GM06990 (cell line): ENCODE measurements at regions not wholly inside any gene's neighbourhood (a gene's known extent, or its start where the extent isn't known, plus 50 kb on each side); places are given as distances from the start of the nearest gene placed in this dataset.

Experiments
- DNase-seq: peaks from one replicate; pipeline ENCODE4 v3.0.0-alpha.2; 2011; ENCODE audit not compliant: insufficient read length; ENCODE audit errors: extremely low read depth
- H3K27me3 ChIP-seq: replicated peaks from 2 replicates; pipeline ENCODE4 v1.6.0; 2011; ENCODE audit warnings: low read length; ENCODE audit not compliant: control insufficient read depth, insufficient read depth
- H3K36me3 ChIP-seq: 2 replicates; pipeline ENCODE4 v1.5.1; 2011; ENCODE audit warnings: low read length; ENCODE audit not compliant: control insufficient read depth, insufficient read depth
- H3K4me3 ChIP-seq: replicated peaks from 2 replicates; pipeline ENCODE4 v1.5.1; 2011; ENCODE audit warnings: low read depth, mild to moderate bottlenecking, control low read depth, low read length
- TF ChIP-seq, protein P1 (sequence below): IDR thresholded peaks from 2 replicates; pipeline ENCODE4 v1.5.1; 2011; ENCODE audit warnings: low read length, control low read depth, mild to moderate bottlenecking, inconsistent platforms; ENCODE audit not compliant: insufficient read depth, poor library complexity, severe bottlenecking

- TF ChIP-seq, protein P1, sequence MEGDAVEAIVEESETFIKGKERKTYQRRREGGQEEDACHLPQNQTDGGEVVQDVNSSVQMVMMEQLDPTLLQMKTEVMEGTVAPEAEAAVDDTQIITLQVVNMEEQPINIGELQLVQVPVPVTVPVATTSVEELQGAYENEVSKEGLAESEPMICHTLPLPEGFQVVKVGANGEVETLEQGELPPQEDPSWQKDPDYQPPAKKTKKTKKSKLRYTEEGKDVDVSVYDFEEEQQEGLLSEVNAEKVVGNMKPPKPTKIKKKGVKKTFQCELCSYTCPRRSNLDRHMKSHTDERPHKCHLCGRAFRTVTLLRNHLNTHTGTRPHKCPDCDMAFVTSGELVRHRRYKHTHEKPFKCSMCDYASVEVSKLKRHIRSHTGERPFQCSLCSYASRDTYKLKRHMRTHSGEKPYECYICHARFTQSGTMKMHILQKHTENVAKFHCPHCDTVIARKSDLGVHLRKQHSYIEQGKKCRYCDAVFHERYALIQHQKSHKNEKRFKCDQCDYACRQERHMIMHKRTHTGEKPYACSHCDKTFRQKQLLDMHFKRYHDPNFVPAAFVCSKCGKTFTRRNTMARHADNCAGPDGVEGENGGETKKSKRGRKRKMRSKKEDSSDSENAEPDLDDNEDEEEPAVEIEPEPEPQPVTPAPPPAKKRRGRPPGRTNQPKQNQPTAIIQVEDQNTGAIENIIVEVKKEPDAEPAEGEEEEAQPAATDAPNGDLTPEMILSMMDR: no peak
- DNase-seq: no peak
- no peaks in the 10 kb centered on the region for H3K36me3 ChIP-seq
- H3K4me3 ChIP-seq: no peak overlapping the region
- H3K27me3 ChIP-seq: no peaks in the 10 kb centered on the region
Observed at GRCh38 chr18:73552171-73552570, 595.5 kb downstream of the FBXO15 start.

GRCh38 chr18:73551211-73551610 lies 596.4 kb downstream of the FBXO15 start:
- H3K36me3 ChIP-seq: no peaks in the 10 kb centered on the region
- H3K4me3 ChIP-seq: no peak overlapping the region
- DNase-seq: no peak
- TF ChIP-seq, protein P1: no peak
- no peaks in the 10 kb centered on the region for H3K27me3 ChIP-seq

GRCh38 chr18:73549236-73549635 lies 598.4 kb downstream of the FBXO15 start:
- TF ChIP-seq, protein P1: no peak
- Histone ChIP-seq H3K4me3 (no peak overlapping the region), H3K27me3 (no peaks in the 10 kb centered on the region), H3K36me3 (no peaks in the 10 kb centered on the region)
- DNase-seq: no peak

DNA sequence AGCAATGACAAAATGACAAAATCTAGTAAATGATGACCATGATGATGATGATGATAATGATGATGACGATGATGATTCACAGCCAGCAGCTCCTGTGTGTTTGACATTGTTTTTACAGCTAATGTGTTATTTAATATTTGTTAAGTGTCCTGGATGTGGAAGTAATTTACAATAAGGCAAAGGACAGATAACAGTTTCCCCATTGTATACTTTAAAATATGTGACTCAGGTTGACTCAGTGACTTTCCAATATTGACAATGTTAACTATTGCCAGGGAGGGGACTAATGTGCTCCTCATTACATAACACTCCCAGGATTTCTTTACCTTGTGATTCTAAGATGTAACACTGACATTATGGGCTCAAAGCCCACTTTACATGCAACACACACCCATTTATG lies 602.2 kb downstream of the FBXO15 start:
- no peak for DNase-seq
- H3K36me3 ChIP-seq: no peaks in the 10 kb centered on the region
- TF ChIP-seq, protein P1: no peak
- no peaks in the 10 kb centered on the region for H3K27me3 ChIP-seq
- H3K4me3 ChIP-seq: no peak overlapping the region

- DNase-seq: no peak
- H3K27me3 ChIP-seq: no peaks in the 10 kb centered on the region
- TF ChIP-seq, protein P1: no peak
- H3K36me3 ChIP-seq: no peaks in the 10 kb centered on the region
- H3K4me3 ChIP-seq: no peak overlapping the region
Observed at GRCh38 chr18:73544617-73545016, 603.0 kb downstream of the FBXO15 start.

DNA sequence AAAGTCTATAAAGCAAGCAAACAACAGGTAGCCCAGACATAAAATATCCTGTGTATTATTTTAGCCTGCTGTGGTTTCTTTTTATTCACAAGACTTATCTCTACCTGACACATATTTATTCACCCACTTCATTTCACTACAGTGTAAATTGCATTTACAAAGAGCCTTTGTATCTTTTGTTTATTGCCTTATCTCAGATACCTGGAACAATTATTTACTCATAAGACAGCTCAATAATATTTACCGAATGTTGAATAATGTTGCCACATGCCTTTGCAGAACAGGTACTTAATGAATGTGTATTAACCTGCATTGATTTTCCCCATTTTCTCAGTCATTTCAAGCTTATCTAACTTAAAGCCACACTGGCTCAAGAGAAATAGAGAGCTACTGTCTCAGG lies 603.6 kb downstream of the FBXO15 start:
- TF ChIP-seq, protein P1: no peak
- DNase-seq: no peak

More for the DNA sequence above, 603.6 kb downstream of the FBXO15 start:
- H3K4me3 ChIP-seq: no peak overlapping the region
- H3K36me3 ChIP-seq: no peaks in the 10 kb centered on the region
- no peaks in the 10 kb centered on the region for H3K27me3 ChIP-seq
